HG02973 (cell line): ENCODE measurements at regions not wholly inside any gene's neighbourhood (a gene's known extent, or its start where the extent isn't known, plus 50 kb on each side); places are given as distances from the start of the nearest gene placed in this dataset.

Experiments
- ATAC-seq: cut with Tn5 transposase; IDR thresholded peaks from one replicate; pipeline ENCODE4 v1.9.1; 2021; ENCODE audit warnings: moderate library complexity; ENCODE audit not compliant: unreplicated experiment

- ATAC-seq = no peak
Observed at GRCh38 chr2:144894612-144895599, 375.0 kb upstream of the ZEB2 start.

GRCh38 chr2:144893464-144893863 lies 373.5 kb upstream of the ZEB2 start:
- no peak for ATAC-seq

- no peak for ATAC-seq
Observed at GRCh38 chr2:144890828-144891227, 370.9 kb upstream of the ZEB2 start.

- no peak for ATAC-seq
Observed at GRCh38 chr2:144889348-144889747, 369.4 kb upstream of the ZEB2 start.

GRCh38 chr2:144886862-144887261 lies 366.9 kb upstream of the ZEB2 start:
- no peak for ATAC-seq

GRCh38 chr2:144877893-144878292 lies 358.0 kb upstream of the ZEB2 start:
- ATAC-seq = no peak

GRCh38 chr2:144876013-144876412 lies 356.1 kb upstream of the ZEB2 start:
- ATAC-seq = no peak

GRCh38 chr2:144875290-144875969 lies 355.5 kb upstream of the ZEB2 start:
- no peak for ATAC-seq

- ATAC-seq = no peak
Observed at GRCh38 chr2:144865670-144866069, 345.8 kb upstream of the ZEB2 start.

- ATAC-seq = no peak
Observed at GRCh38 chr2:144859716-144860115, 339.8 kb upstream of the ZEB2 start.

GRCh38 chr2:144858211-144858610 lies 338.3 kb upstream of the ZEB2 start:
- no peak for ATAC-seq

- no peak for ATAC-seq
Observed at GRCh38 chr2:144854596-144854995, 334.7 kb upstream of the ZEB2 start.

- ATAC-seq = no peak
Observed at GRCh38 chr2:144849612-144850011, 329.7 kb upstream of the ZEB2 start.

- ATAC-seq = no peak
Observed at GRCh38 chr2:144848423-144848822, 328.5 kb upstream of the ZEB2 start.

GRCh38 chr2:144847347-144848080 lies 327.6 kb upstream of the ZEB2 start:
- ATAC-seq = no peak

- ATAC-seq = no peak
Observed at GRCh38 chr2:144836635-144837350, 316.9 kb upstream of the ZEB2 start.

- ATAC-seq = no peak
Observed at GRCh38 chr2:144835634-144836350, 315.9 kb upstream of the ZEB2 start.

- ATAC-seq = no peak
Observed at GRCh38 chr2:144834998-144835633, 315.2 kb upstream of the ZEB2 start.

GRCh38 chr2:144834363-144834762 lies 314.4 kb upstream of the ZEB2 start:
- no peak for ATAC-seq
